ENCODE measurements at regions not wholly inside any gene's neighbourhood (a gene's known extent, or its start where the extent isn't known, plus 50 kb on each side); places are given as distances from the start of the nearest gene placed in this dataset.

DNA sequence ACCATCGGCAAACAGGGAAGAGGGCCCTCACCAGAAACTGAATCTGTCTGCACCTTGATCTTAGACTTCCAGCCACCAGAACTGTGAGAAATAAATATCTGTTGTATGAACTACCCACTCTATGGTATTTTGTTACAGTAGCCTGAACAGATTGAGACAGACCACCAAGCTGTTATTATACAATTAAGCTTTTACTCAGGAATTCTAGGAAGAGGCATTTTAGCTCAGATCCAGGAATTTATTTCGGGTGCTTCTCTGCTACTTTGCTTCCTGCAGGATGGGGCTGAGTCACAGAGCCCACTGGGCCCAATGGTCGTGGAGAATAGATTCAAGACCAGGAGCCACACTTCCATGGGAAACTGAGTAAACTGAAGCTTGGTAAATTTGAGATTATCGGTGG is 145.5 kb upstream of the PFN2 start:
- TF ChIP-seq, protein P1, sequence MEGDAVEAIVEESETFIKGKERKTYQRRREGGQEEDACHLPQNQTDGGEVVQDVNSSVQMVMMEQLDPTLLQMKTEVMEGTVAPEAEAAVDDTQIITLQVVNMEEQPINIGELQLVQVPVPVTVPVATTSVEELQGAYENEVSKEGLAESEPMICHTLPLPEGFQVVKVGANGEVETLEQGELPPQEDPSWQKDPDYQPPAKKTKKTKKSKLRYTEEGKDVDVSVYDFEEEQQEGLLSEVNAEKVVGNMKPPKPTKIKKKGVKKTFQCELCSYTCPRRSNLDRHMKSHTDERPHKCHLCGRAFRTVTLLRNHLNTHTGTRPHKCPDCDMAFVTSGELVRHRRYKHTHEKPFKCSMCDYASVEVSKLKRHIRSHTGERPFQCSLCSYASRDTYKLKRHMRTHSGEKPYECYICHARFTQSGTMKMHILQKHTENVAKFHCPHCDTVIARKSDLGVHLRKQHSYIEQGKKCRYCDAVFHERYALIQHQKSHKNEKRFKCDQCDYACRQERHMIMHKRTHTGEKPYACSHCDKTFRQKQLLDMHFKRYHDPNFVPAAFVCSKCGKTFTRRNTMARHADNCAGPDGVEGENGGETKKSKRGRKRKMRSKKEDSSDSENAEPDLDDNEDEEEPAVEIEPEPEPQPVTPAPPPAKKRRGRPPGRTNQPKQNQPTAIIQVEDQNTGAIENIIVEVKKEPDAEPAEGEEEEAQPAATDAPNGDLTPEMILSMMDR (IDR thresholded peaks at IDR 0.05) = no peak
- TF ChIP-seq POLR2A (IDR thresholded peaks at IDR 0.05) = no peak
